ENCODE measurements at regions not wholly inside any gene's neighbourhood (a gene's known extent, or its start where the extent isn't known, plus 50 kb on each side); places are given as distances from the start of the nearest gene placed in this dataset.

- Mint-ChIP-seq H3K27me3 (no peaks in the 10 kb centered on the region), H3K27ac (no peak overlapping the region), H3K4me1 (no peaks in the 10 kb centered on the region), H3K4me3 (no peak overlapping the region), H3K36me3 (no peaks in the 10 kb centered on the region), H3K9me3 (peaks cover 3% of the 10 kb centered on the region)
- CTCF ChIA-PET, result interaction anchor here (0.6 kb wide), 1 partner anchor 1230 kb away, joined by 3 read pairs; no protein-coding TSS in a partner anchor
- no peak for DNase-seq
Observed at GRCh38 chr5:124796495-124796894, 50.1 kb upstream of the ZNF608 start.

- H3K27ac Mint-ChIP-seq, result no peak overlapping the region
- no peak overlapping the region for H3K4me3 Mint-ChIP-seq
- H3K9me3 Mint-ChIP-seq, result peaks cover 3% of the 10 kb centered on the region
- no peaks in the 10 kb centered on the region for H3K4me1 Mint-ChIP-seq
- CTCF ChIA-PET, result interaction anchor here (0.6 kb wide), 1 partner anchor 10 kb away, joined by 3 read pairs; no protein-coding TSS in a partner anchor
- no peak for DNase-seq
- H3K27me3 Mint-ChIP-seq, result no peaks in the 10 kb centered on the region
- no peaks in the 10 kb centered on the region for H3K36me3 Mint-ChIP-seq
Observed at GRCh38 chr5:124797665-124798087, 51.2 kb upstream of the ZNF608 start.

DNA sequence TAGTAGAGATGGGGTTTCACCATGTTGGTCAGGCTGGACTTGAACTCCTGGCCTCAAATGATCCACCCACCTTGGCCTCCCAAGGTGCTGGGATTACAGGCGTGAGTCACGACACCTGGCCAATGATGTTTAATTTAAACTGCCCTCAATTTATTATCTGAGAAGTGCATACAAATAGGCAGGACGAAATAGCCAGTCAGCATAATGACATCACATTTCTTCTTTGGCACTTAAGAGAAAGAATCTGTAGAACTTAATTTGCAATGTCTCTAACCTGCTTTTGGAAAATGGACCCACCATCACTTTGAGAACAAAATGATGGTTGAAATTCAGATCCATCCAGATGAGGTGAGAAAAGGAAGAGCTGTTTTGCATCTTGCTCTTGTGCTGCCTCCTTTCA is 52.5 kb upstream of the ZNF608 start:
- DNase-seq, result no peak
- Mint-ChIP-seq H3K9me3 (peaks cover 3% of the 10 kb centered on the region), H3K4me1 (no peaks in the 10 kb centered on the region), H3K4me3 (no peak overlapping the region), H3K27me3 (no peaks in the 10 kb centered on the region), H3K27ac (no peak overlapping the region), H3K36me3 (no peaks in the 10 kb centered on the region)
- CTCF ChIA-PET, result no interaction called here

- Mint-ChIP-seq H3K4me3 (no peak overlapping the region), H3K36me3 (no peaks in the 10 kb centered on the region), H3K27ac (no peak overlapping the region), H3K4me1 (no peaks in the 10 kb centered on the region), H3K9me3 (peaks cover 3% of the 10 kb centered on the region), H3K27me3 (no peaks in the 10 kb centered on the region)
- no peak for DNase-seq
- CTCF ChIA-PET, result no interaction called here
Observed at GRCh38 chr5:124801551-124801950, 55.1 kb upstream of the ZNF608 start.

GRCh38 chr5:124803617-124804323 is 57.3 kb upstream of the ZNF608 start:
- Mint-ChIP-seq H3K36me3 (no peaks in the 10 kb centered on the region), H3K4me3 (no peak overlapping the region)

GRCh38 chr5:124806026-124806372 is 59.6 kb upstream of the ZNF608 start:
- no peaks in the 10 kb centered on the region for H3K36me3 Mint-ChIP-seq
- CTCF ChIA-PET, result interaction anchor here (0.6 kb wide), 1 partner anchor 740 kb away, joined by 3 read pairs; no protein-coding TSS in a partner anchor

More at GRCh38 chr5:124803617-124804323, 57.3 kb upstream of the ZNF608 start:
- no peaks in the 10 kb centered on the region for H3K4me1 Mint-ChIP-seq
- H3K9me3 Mint-ChIP-seq, result peaks cover 3% of the 10 kb centered on the region
- CTCF ChIA-PET, result no interaction called here
- no peak overlapping the region for H3K27ac Mint-ChIP-seq
- no peak for DNase-seq
- no peaks in the 10 kb centered on the region for H3K27me3 Mint-ChIP-seq

DNA sequence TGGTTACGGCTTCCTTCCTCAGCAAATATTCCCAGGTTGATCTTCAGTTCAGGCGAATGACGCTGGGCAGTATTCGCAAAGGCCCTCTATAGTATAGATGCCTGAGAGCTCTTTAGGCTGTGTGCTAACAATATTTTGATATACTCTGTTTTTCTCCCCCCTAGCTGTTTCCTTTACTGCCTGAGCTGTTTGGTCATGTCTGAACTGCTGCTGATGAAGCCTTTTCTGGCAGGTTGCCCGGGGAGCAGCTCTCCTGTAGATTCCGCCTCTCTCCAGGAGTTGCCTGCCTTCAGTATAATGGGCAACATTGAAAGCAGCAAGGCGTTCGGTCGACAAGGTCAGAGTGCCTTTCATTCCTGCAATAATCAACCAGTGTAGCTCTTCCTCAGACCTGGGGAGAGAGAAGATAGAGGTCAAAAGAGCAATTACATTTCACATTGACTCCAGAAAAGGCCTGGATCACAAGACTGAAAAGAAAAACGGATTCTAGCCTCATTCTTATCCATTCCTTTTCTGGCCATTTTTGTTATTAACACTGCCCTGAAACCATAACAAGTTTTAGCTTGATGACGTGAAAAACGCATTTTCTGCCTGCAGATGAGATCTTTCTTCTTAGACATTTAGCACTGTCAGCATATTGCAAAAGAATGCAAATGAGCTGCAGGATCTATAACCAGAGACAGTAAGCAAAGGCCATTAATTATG is 60.1 kb upstream of the ZNF608 start:
- Mint-ChIP-seq H3K27me3 (no peaks in the 10 kb centered on the region), H3K4me3 (no peak overlapping the region), H3K27ac (no peak overlapping the region), H3K4me1 (no peaks in the 10 kb centered on the region), H3K36me3 (no peaks in the 10 kb centered on the region), H3K9me3 (no peaks in the 10 kb centered on the region)
- CTCF ChIA-PET, result interaction anchor here (0.6 kb wide), 1 partner anchor 740 kb away, joined by 3 read pairs; no protein-coding TSS in a partner anchor
- no peak for DNase-seq

More at GRCh38 chr5:124806026-124806372, 59.6 kb upstream of the ZNF608 start:
- Mint-ChIP-seq H3K9me3 (peaks cover under 1% of the 10 kb centered on the region), H3K4me3 (no peak overlapping the region), H3K27me3 (no peaks in the 10 kb centered on the region), H3K4me1 (no peaks in the 10 kb centered on the region), H3K27ac (no peak overlapping the region)
- DNase-seq, result no peak

- Mint-ChIP-seq H3K27ac (no peak overlapping the region), H3K36me3 (no peaks in the 10 kb centered on the region), H3K4me3 (no peak overlapping the region), H3K9me3 (no peaks in the 10 kb centered on the region), H3K27me3 (no peaks in the 10 kb centered on the region), H3K4me1 (no peaks in the 10 kb centered on the region)
- CTCF ChIA-PET, result no interaction called here
- DNase-seq, result no peak
Observed at GRCh38 chr5:124808842-124809268, 62.4 kb upstream of the ZNF608 start.

GRCh38 chr5:124810396-124811006 is 64.1 kb upstream of the ZNF608 start:
- Mint-ChIP-seq H3K4me1 (no peaks in the 10 kb centered on the region), H3K9me3 (no peaks in the 10 kb centered on the region), H3K36me3 (no peaks in the 10 kb centered on the region), H3K27ac (no peak overlapping the region), H3K27me3 (no peaks in the 10 kb centered on the region), H3K4me3 (no peak overlapping the region)
- CTCF ChIA-PET, result no interaction called here
- DNase-seq, result no peak

- no peak for DNase-seq
- CTCF ChIA-PET, result no interaction called here
- H3K4me1 Mint-ChIP-seq, result no peaks in the 10 kb centered on the region
- no peak overlapping the region for H3K27ac Mint-ChIP-seq
- no peaks in the 10 kb centered on the region for H3K9me3 Mint-ChIP-seq
- H3K27me3 Mint-ChIP-seq, result no peaks in the 10 kb centered on the region
- no peaks in the 10 kb centered on the region for H3K36me3 Mint-ChIP-seq
- no peak overlapping the region for H3K4me3 Mint-ChIP-seq
Observed at GRCh38 chr5:124812771-124813358, 66.4 kb upstream of the ZNF608 start.

DNA sequence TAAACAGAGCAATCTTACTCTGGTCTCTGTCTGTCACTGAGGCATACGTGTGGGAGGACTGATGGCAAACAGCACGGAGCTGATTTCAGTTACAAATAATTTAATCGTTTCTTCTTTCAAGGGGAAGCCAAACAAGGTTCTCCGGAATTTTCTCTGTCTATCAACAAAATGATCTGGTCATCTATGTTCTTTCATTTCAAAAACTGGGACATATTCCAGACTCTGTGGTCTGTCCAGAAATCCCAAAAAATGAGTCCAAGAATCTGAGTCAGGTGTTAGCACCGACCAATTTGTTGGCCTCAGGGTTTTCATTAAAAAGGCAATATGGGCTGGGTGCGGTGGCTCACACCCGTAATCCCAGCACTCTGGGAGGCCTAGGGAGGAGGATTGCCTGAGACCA is 69.9 kb upstream of the ZNF608 start:
- H3K4me1 Mint-ChIP-seq, result no peaks in the 10 kb centered on the region
- no peaks in the 10 kb centered on the region for H3K9me3 Mint-ChIP-seq
- H3K4me3 Mint-ChIP-seq, result no peak overlapping the region
- CTCF ChIA-PET, result no interaction called here
- no peaks in the 10 kb centered on the region for H3K36me3 Mint-ChIP-seq
- no peak overlapping the region for H3K27ac Mint-ChIP-seq
- no peaks in the 10 kb centered on the region for H3K27me3 Mint-ChIP-seq
- no peak for DNase-seq

- Mint-ChIP-seq H3K9me3 (no peaks in the 10 kb centered on the region), H3K4me1 (no peaks in the 10 kb centered on the region), H3K27ac (no peak overlapping the region), H3K36me3 (no peaks in the 10 kb centered on the region), H3K27me3 (no peaks in the 10 kb centered on the region), H3K4me3 (no peak overlapping the region)
- CTCF ChIA-PET, result no interaction called here
- DNase-seq, result no peak
Observed at GRCh38 chr5:124819201-124819600, 72.8 kb upstream of the ZNF608 start.

DNA sequence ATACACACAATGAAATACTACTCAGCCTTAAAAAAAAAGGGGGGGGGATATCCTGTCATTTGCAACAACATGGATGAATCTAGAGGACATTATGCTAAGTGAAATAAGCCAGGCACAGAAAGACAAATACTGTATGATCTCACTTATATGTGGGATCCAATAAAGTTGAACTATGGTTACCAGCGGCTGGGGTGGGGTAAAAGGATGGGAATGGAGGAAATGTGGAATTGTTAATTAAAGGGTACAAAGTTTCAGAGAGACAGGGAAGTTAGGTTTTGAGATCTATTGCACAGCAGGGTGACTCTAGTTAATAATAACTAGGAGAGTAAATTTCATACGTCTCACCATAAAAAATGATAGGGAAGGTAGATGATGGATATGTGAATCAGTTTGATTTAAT is 76.2 kb upstream of the ZNF608 start:
- CTCF ChIA-PET, result no interaction called here
- no peak overlapping the region for H3K4me3 Mint-ChIP-seq
- no peaks in the 10 kb centered on the region for H3K4me1 Mint-ChIP-seq
- no peaks in the 10 kb centered on the region for H3K27me3 Mint-ChIP-seq
- no peaks in the 10 kb centered on the region for H3K9me3 Mint-ChIP-seq
- H3K27ac Mint-ChIP-seq, result no peak overlapping the region
- no peak for DNase-seq
- H3K36me3 Mint-ChIP-seq, result no peaks in the 10 kb centered on the region

GRCh38 chr5:124823380-124823779 is 76.9 kb upstream of the ZNF608 start:
- Mint-ChIP-seq H3K36me3 (no peaks in the 10 kb centered on the region), H3K4me3 (no peak overlapping the region), H3K27me3 (no peaks in the 10 kb centered on the region), H3K27ac (no peak overlapping the region), H3K9me3 (no peaks in the 10 kb centered on the region), H3K4me1 (no peaks in the 10 kb centered on the region)
- no peak for DNase-seq
- CTCF ChIA-PET, result no interaction called here
